CD4-positive, alpha-beta T cell treated with Interleukin-17A for 4 hours (primary cell): ENCODE measurements at regions not wholly inside any gene's neighbourhood (a gene's known extent, or its start where the extent isn't known, plus 50 kb on each side); places are given as distances from the start of the nearest gene placed in this dataset.
"Not testable (repeated sequence)": the region's sequence is repeated elsewhere in the genome, so short reads cannot be mapped to it uniquely, and the experiment has no call there.

Source experiments
- DNase-seq: peaks from one replicate; pipeline ENCODE4 v3.0.0-alpha.2; 2020; ENCODE audit warnings: mixed read lengths

GRCh38 chr21:23951251-23951650 is 1656.0 kb downstream of the MRPL39 start:
- no peak for DNase-seq

- DNase-seq: no peak
These were observed 1656.9 kb downstream of the MRPL39 start for GRCh38 chr21:23950344-23950743.

GRCh38 chr21:23949493-23949892 is 1657.8 kb downstream of the MRPL39 start:
- no peak for DNase-seq

GRCh38 chr21:23939369-23940065 is 1667.8 kb downstream of the MRPL39 start:
- no peak for DNase-seq

- no peak for DNase-seq
These were observed 1670.3 kb downstream of the MRPL39 start for GRCh38 chr21:23936991-23937390.

GRCh38 chr21:23936224-23936623 is 1671.1 kb downstream of the MRPL39 start:
- no peak for DNase-seq

GRCh38 chr21:23930565-23930964 is 1676.7 kb downstream of the MRPL39 start:
- no peak for DNase-seq

- DNase-seq: not testable (repeated sequence)
These were observed 1680.9 kb downstream of the MRPL39 start for GRCh38 chr21:23926430-23926829.

GRCh38 chr21:23921670-23922418 is 1685.4 kb downstream of the MRPL39 start:
- DNase-seq: no peak

GRCh38 chr21:23900727-23901126 is 1706.6 kb downstream of the MRPL39 start:
- no peak for DNase-seq

GRCh38 chr21:23899561-23899960 is 1707.7 kb downstream of the MRPL39 start:
- no peak for DNase-seq

- no peak for DNase-seq
These were observed 1716.6 kb downstream of the MRPL39 start for GRCh38 chr21:23890652-23891051.

- peak; percentile 48 for DNase-seq
These were observed 1719.5 kb downstream of the MRPL39 start for GRCh38 chr21:23887725-23888306.

GRCh38 chr21:23886828-23887724 is 1720.2 kb downstream of the MRPL39 start:
- no peak for DNase-seq

GRCh38 chr21:23881783-23882182 is 1725.5 kb downstream of the MRPL39 start:
- DNase-seq: no peak

- no peak for DNase-seq
These were observed 1730.2 kb downstream of the MRPL39 start for GRCh38 chr21:23876925-23877558.

- DNase-seq: no peak
These were observed 1733.0 kb downstream of the MRPL39 start for GRCh38 chr21:23874271-23874670.

GRCh38 chr21:23861911-23862504 is 1745.3 kb downstream of the MRPL39 start:
- DNase-seq: no peak

GRCh38 chr21:23858878-23859277 is 1748.4 kb downstream of the MRPL39 start:
- DNase-seq: no peak

GRCh38 chr21:23853796-23854379 is 1753.4 kb downstream of the MRPL39 start:
- DNase-seq: peak; percentile 27

- no peak for DNase-seq
These were observed 1769.7 kb downstream of the MRPL39 start for GRCh38 chr21:23837564-23837963.

- DNase-seq: no peak
These were observed 1784.5 kb downstream of the MRPL39 start for GRCh38 chr21:23822760-23823159.
